OCI-LY7 (cell line): ENCODE measurements at regions not wholly inside any gene's neighbourhood (a gene's known extent, or its start where the extent isn't known, plus 50 kb on each side); places are given as distances from the start of the nearest gene placed in this dataset.

ENCODE experiments used
- CTCF ChIP-seq: fragments of 200-600 bp; sonication (generic); conservative IDR thresholded peaks from 2 replicates; pipeline ENCODE4 v1.5.1; 2014; ENCODE audit warnings: mild to moderate bottlenecking, antibody characterized with exemption, low read length, moderate library complexity, mixed read lengths
- EZH2phosphoT487 ChIP-seq: fragments of 200-600 bp; sonication (generic); IDR thresholded peaks from 2 replicates; pipeline ENCODE4 v1.6.1; 2018; ENCODE audit warnings: low read depth, borderline replicate concordance, mild to moderate bottlenecking, mixed run types, antibody characterized with exemption, low read length, moderate library complexity, mixed read lengths

- TF ChIP-seq CTCF (no peak), EZH2phosphoT487 (no peak)
Observed at GRCh38 chr2:122656403-122656802, 901.0 kb downstream of the TSN start.
